Panc1 (cell line): ENCODE measurements at regions not wholly inside any gene's neighbourhood (a gene's known extent, or its start where the extent isn't known, plus 50 kb on each side); places are given as distances from the start of the nearest gene placed in this dataset.

Experiments used
- POLR2AphosphoS5 ChIP-seq: IDR thresholded peaks from 2 replicates; pipeline ENCODE4 v1.6.1; 2012; ENCODE audit warnings: mild to moderate bottlenecking, low read depth, low read length, moderate library complexity
- TF ChIP-seq, protein P1 (sequence below): fragments of 450-650 bp; IDR thresholded peaks from 2 replicates; pipeline ENCODE4 v1.5.1; 2017; ENCODE audit warnings: mild to moderate bottlenecking
- TF ChIP-seq, protein P2 (sequence below), 2 experiments: IDR thresholded peaks; 2 replicates each; pipeline ENCODE4 v1.6.1; 2011 to 2012; ENCODE audit warnings: low read depth in 2 of 2, control low read depth in 1 of 2, low read length in 1 of 2, mild to moderate bottlenecking in 1 of 2, moderate library complexity in 1 of 2; ENCODE audit not compliant: insufficient read depth in 1 of 2

DNA sequence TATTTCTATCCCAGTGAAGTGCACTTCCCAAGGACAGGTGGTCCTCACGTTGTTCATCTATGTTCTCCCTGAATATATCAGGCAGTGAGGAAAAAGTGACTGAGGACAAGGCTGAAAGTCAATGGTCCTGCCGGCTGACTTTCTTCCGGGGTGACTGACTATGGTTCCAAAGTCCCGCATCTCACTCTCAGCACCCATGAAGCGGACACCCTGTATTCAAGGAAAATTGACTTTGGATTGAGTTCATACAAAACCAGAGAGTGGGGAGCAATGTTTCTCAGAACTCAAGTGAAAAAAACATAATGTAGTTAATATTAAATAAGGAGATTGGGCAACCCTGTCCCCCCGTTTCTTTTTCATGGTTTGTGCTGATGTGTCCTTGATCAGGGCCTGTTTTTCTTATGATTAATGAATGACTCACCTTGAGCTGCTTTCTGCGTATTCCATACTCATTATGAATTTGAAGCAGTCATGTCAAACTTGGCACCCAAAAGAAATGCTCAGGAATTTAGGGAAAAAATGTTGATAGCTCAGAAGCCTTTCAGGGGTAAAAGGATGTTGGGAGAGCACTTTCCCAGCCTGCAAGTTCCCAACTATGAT lies 184.0 kb downstream of the CYLD start:
- TF ChIP-seq, protein P1, sequence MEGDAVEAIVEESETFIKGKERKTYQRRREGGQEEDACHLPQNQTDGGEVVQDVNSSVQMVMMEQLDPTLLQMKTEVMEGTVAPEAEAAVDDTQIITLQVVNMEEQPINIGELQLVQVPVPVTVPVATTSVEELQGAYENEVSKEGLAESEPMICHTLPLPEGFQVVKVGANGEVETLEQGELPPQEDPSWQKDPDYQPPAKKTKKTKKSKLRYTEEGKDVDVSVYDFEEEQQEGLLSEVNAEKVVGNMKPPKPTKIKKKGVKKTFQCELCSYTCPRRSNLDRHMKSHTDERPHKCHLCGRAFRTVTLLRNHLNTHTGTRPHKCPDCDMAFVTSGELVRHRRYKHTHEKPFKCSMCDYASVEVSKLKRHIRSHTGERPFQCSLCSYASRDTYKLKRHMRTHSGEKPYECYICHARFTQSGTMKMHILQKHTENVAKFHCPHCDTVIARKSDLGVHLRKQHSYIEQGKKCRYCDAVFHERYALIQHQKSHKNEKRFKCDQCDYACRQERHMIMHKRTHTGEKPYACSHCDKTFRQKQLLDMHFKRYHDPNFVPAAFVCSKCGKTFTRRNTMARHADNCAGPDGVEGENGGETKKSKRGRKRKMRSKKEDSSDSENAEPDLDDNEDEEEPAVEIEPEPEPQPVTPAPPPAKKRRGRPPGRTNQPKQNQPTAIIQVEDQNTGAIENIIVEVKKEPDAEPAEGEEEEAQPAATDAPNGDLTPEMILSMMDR: no peak
- TF ChIP-seq POLR2AphosphoS5: no peak
- TF ChIP-seq, protein P2, sequence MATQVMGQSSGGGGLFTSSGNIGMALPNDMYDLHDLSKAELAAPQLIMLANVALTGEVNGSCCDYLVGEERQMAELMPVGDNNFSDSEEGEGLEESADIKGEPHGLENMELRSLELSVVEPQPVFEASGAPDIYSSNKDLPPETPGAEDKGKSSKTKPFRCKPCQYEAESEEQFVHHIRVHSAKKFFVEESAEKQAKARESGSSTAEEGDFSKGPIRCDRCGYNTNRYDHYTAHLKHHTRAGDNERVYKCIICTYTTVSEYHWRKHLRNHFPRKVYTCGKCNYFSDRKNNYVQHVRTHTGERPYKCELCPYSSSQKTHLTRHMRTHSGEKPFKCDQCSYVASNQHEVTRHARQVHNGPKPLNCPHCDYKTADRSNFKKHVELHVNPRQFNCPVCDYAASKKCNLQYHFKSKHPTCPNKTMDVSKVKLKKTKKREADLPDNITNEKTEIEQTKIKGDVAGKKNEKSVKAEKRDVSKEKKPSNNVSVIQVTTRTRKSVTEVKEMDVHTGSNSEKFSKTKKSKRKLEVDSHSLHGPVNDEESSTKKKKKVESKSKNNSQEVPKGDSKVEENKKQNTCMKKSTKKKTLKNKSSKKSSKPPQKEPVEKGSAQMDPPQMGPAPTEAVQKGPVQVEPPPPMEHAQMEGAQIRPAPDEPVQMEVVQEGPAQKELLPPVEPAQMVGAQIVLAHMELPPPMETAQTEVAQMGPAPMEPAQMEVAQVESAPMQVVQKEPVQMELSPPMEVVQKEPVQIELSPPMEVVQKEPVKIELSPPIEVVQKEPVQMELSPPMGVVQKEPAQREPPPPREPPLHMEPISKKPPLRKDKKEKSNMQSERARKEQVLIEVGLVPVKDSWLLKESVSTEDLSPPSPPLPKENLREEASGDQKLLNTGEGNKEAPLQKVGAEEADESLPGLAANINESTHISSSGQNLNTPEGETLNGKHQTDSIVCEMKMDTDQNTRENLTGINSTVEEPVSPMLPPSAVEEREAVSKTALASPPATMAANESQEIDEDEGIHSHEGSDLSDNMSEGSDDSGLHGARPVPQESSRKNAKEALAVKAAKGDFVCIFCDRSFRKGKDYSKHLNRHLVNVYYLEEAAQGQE (IDR thresholded peaks at IDR 0.05; ENCODE audit: insufficient read depth in 1 of 2, low read depth in 2 of 2, low read length in 1 of 2): no peak
